ENCODE measurements at regions not wholly inside any gene's neighbourhood (a gene's known extent, or its start where the extent isn't known, plus 50 kb on each side); places are given as distances from the start of the nearest gene placed in this dataset.

DNA sequence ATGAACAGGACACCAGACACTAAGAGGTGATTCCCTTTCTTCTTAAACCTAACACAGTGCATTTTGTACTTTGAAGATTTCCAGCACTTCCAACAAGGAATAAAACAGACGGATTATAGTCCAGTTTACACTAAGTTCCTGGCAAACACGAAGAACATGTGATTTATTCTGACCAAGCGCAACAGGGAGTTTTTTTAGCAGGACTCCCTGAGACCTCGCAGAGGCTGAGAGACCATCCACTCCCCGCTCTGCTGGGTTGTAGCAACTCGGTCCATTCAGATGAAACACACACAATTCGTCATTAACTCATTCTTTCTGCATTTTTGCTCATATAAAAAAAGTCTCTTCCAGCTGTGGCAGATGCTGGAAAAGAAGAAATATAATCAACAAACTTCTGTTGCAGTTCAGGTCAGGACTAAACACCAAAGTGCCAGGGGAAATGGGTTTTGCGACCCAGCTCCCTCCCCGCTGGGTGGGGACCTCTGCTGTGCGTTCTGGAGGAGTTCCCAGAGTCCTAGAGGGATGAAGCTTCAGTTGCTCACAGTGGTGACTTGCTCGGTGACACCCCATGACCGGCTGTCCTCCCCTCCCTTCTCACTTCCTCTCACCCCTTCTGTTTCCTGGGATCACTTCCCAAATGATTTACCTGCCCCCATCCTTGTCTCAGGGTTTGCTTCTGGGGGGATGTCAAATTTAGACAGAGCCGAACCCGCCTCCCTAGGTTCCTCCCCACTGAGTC is 52.5 kb downstream of the KCNF1 start:
- no peak for DNase-seq
- Histone ChIP-seq H3K9me3 (no peaks in the 10 kb centered on the region), H3K4me1 (peaks cover 4% of the 10 kb centered on the region), H3K4me3 (no peak overlapping the region), H3K36me3 (no peaks in the 10 kb centered on the region), H3K27ac (no peak overlapping the region), H3K27me3 (peaks cover 9% of the 10 kb centered on the region)
- intact Hi-C loops (cut with DNase I) = no loop called here
- TF ChIP-seq, protein P1, sequence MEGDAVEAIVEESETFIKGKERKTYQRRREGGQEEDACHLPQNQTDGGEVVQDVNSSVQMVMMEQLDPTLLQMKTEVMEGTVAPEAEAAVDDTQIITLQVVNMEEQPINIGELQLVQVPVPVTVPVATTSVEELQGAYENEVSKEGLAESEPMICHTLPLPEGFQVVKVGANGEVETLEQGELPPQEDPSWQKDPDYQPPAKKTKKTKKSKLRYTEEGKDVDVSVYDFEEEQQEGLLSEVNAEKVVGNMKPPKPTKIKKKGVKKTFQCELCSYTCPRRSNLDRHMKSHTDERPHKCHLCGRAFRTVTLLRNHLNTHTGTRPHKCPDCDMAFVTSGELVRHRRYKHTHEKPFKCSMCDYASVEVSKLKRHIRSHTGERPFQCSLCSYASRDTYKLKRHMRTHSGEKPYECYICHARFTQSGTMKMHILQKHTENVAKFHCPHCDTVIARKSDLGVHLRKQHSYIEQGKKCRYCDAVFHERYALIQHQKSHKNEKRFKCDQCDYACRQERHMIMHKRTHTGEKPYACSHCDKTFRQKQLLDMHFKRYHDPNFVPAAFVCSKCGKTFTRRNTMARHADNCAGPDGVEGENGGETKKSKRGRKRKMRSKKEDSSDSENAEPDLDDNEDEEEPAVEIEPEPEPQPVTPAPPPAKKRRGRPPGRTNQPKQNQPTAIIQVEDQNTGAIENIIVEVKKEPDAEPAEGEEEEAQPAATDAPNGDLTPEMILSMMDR (IDR thresholded peaks at IDR 0.05) = no peak
- no peak for ATAC-seq

DNA sequence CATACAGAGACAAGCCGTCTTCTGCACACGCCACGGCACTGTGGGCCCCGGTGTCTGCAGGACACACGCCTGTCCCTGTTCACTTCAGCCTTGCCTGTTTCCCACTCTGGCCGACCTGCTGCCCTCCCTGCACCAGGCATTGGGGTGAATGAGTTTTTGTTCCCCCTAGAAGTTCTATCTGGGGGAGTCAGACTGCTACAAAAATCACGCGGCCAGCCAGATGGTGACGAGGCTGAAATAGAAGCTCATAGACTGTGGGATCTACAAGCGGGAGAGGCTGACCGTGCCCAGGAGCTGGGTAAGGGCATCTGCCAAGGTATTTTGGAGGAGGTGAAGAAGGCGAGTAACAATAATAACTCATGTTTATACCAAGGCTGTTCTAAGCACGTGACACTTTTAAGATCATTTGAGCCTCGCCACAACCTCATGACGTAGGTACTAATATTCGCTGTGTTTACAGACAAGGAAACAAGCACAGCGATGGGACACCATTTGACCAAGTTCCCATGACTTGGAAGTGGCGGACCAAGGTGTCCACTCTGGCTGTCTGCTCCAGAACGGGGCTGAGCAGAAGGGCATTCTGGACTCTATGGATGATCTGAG is 53.6 kb downstream of the KCNF1 start:
- H3K27me3 ChIP-seq = peaks cover 13% of the 10 kb centered on the region
- H3K27ac ChIP-seq = no peak overlapping the region
- H3K36me3 ChIP-seq = no peaks in the 10 kb centered on the region
- no peaks in the 10 kb centered on the region for H3K9me3 ChIP-seq
- H3K4me1 ChIP-seq = peaks cover 4% of the 10 kb centered on the region
- TF ChIP-seq, protein P1 (IDR thresholded peaks at IDR 0.05) = no peak
- intact Hi-C loops (cut with DNase I) = no loop called here
- ATAC-seq = no peak
- H3K4me3 ChIP-seq = no peak overlapping the region
- no peak for DNase-seq

DNA sequence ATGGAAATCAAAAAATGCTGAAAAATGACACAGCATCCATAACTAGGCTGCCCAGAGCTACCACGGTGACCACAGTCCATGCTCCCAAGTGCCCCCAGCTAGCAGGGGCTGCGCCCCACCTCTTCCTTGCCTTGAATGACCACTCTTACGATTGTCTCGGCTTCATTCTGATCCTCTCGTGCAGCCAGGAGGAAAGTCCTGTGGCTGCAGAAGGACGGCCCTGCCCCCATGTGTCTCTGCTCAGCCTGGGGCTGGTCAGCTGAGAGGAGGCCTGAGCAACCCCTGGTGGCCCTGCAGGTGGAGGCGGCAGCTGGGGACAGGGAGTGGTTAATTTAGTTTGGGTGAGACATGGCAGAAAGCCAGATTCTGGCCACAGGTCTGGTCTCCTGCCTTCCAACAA is 54.3 kb downstream of the KCNF1 start:
- no peaks in the 10 kb centered on the region for H3K9me3 ChIP-seq
- no peak overlapping the region for H3K27ac ChIP-seq
- H3K4me1 ChIP-seq = peaks cover 4% of the 10 kb centered on the region
- no peaks in the 10 kb centered on the region for H3K36me3 ChIP-seq
- H3K4me3 ChIP-seq = no peak overlapping the region
- ATAC-seq (no peak), DNase-seq (no peak)
- intact Hi-C loops (cut with DNase I) = no loop called here
- TF ChIP-seq, protein P1 (IDR thresholded peaks at IDR 0.05) = no peak
- peaks cover 13% of the 10 kb centered on the region for H3K27me3 ChIP-seq

DNA sequence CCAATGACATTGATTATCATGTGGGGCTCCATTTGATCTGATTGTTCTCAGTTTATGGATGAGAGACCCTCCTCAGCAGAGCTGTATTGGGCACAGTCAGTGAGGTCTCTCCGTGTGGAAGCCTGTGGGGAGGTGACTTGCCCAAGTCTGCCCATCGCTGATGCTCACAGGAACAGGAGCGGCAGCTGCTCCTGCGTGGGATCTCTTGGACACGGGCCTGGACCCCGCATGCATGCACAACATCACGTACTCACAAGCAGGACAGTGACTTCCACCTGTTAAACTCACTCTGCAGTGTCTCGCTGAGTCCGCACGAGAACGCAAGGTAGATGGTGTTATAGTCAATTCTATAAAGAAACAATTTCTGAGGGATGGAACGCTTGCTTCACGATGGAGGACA is 55.0 kb downstream of the KCNF1 start:
- H3K4me1 ChIP-seq = peaks cover 4% of the 10 kb centered on the region
- ATAC-seq (no peak), DNase-seq (no peak)
- intact Hi-C loops (cut with DNase I) = no loop called here
- H3K27ac ChIP-seq = no peak overlapping the region
- H3K4me3 ChIP-seq = no peak overlapping the region
- TF ChIP-seq, protein P1 (IDR thresholded peaks at IDR 0.05) = no peak
- H3K9me3 ChIP-seq = no peaks in the 10 kb centered on the region
- peaks cover 13% of the 10 kb centered on the region for H3K27me3 ChIP-seq
- H3K36me3 ChIP-seq = no peaks in the 10 kb centered on the region

DNA sequence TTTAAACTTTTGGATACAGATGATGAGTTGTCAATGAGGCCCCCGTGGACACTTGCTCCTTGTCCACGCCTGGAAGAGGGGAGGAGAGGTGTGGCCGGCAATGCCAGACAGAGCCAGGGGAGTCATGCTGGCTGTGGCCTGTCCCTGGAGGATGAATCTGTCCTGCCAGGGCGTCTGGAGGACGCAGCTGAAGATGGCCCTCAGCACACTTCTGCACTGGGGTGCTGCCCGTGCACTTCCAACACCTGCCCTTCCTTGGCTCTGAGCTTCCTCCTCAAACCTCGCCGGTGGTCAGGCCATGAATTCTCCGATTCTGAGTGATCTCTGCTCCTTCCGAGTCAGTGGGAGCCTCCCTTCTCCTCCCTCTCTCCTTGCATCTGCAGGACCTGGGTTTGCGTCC is 56.4 kb downstream of the KCNF1 start:
- no peak for DNase-seq
- no peak for ATAC-seq
- H3K4me3 ChIP-seq = no peak overlapping the region
- H3K27ac ChIP-seq = no peak overlapping the region
- H3K9me3 ChIP-seq = no peaks in the 10 kb centered on the region
- TF ChIP-seq, protein P1 (IDR thresholded peaks at IDR 0.05) = no peak
- no peaks in the 10 kb centered on the region for H3K36me3 ChIP-seq
- intact Hi-C loops (cut with DNase I) = no loop called here
- H3K4me1 ChIP-seq = peaks cover 4% of the 10 kb centered on the region
- H3K27me3 ChIP-seq = peaks cover 13% of the 10 kb centered on the region

Data from upper lobe of right lung (tissue), 1 donor.